CD4-positive, alpha-beta T cell treated with Interleukin-4 for 4 hours (primary cell): ENCODE measurements at regions not wholly inside any gene's neighbourhood (a gene's known extent, or its start where the extent isn't known, plus 50 kb on each side); places are given as distances from the start of the nearest gene placed in this dataset.

Experiments used
- DNase-seq: peaks from one replicate; pipeline ENCODE4 v3.0.0-alpha.2; 2020

DNA sequence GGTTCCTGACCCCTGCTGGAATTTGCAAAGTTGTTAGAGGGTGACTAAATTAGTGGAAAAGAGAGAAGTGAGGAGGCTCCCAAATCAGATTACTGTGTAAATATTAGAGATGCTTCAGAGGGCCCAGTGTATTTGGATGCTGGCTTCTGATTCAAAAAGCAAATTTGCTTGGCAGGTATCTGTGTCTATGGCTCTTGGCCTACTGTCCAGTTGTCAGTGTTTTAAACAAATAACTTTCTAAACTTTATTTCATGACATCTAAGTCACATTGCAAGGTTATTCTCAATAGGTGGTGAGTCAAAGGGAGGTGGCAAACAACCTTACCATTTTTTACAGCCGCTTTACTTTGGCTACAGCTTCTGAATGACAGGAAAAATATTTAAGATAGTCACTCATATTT lies 720.1 kb downstream of the KCNA4 start:
- DNase-seq = no peak

DNA sequence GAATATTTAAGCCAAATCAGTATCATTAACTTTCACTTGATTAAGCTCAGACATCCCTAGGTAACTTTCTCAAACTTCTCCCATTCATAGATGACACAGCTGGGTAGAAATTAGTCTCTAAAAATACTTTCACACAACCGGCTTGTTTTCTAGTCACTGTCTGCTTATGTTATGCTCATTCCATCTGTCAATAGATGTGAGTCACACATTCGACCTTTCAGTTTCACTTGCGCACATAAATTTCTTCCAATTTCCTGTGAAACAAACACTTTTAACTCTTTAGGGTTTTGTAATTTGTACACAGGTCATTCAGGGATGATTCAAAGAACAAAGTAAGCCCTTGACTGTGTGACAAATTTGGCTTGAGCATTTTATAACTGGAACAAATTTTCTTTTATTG lies 723.0 kb downstream of the KCNA4 start:
- no peak for DNase-seq

DNA sequence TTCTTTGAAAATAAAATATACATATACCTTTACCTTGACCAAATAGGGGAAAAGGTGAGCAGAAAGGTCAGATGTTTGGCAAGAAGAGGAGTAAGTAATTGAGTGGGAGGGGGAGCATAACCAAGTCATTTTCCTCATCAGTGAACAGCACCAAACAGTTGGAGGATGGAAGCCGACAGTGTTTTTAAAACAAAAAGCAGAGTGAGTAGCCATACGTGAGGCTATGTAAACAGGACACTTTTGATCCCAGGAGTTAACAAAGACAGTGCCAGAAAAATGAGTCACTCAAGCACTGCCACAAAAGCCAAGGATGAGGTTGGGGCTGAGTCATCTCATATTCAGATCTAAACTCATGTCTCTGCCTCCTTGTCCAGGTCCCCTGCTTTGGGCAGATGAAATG lies 734.7 kb downstream of the KCNA4 start:
- no peak for DNase-seq

DNA sequence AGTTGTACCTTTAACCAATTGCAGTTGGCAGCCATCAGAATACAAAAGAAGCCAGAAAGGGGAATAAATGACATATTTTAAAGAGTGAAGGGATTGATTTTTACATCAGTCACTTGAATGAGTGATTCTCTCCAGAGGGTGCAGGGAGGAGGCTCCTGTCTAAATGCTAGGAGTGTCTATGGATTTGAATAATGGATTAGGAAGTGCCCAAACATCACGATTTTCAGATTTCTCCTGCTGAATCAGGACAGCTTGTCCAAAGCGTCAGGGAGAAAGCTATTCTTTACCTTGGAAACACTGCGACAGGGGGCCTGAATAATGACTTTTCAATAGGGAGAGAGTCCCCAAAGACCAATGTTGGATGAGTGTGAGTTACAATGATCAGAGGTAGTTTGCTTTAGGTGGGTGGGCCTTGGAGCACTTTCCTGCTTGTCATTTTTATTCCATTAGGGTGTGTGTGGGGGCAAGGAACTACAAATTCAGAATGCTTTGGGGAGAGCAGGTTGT lies 735.5 kb downstream of the KCNA4 start:
- no peak for DNase-seq

DNA sequence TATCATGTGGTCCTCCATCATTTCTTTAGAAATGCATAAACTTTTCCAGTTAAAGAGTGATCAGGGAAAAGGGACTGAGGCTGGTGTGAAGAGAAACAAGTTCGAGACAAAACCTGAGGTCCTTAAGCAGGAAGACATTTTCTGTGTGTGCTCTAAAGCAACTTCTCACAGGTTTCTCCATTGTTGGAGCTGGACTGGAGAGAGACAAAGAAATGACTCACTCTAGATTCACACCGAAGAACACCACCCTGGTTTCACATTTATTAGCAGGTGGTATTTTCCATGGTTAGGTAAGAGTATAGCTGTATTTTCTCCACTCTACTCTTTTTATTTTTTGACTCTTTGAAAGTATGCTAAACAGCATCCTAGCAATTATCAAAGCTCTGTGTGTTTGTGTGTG lies 736.4 kb downstream of the KCNA4 start:
- no peak for DNase-seq

DNA sequence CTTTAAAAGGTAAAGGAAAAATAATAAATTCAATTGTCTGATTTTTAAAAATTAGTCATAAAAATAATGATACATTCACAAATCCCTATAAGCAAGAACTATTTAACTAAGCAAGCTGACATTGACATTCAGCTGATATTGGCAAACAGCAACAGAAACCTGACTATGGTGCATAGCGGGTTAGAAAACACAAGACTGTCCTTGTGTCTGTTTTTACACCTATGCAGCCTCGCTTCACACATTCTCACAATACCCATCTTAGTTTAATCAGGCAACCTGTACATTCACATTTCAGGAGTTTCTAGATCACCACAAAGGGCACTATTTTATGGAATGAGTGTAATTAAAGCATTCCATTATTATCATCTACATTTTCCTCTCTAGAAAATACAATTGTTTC lies 737.1 kb downstream of the KCNA4 start:
- DNase-seq = no peak

DNA sequence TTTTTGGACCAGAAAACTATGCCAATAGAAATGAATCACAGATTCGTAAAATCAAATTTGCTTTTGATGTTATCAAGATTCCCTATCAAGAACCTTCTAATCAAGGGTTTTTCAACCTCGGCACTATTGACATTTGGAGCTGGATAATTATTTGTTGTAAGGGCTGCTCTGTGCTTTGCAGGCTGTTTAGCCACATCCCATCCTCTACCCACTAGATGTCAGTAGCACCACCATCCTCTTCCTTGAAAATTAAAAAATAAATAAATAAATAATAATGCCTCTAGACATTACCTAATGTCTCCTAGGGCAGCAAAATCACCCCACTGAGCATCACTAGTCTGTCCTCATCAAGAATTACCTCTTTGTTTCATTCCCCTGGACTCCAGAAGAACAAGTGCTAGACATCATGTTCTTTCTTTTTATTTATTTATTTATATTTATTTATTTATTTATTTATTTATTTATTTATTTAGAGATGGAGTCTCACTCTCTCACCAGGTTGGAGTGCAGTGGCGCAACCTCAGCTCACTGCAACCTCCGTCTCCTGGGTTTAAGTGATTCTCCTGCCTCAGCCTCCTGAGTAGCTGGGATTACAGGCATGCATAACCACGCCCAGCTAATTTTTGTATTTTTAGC lies 744.7 kb downstream of the KCNA4 start:
- DNase-seq = no peak

DNA sequence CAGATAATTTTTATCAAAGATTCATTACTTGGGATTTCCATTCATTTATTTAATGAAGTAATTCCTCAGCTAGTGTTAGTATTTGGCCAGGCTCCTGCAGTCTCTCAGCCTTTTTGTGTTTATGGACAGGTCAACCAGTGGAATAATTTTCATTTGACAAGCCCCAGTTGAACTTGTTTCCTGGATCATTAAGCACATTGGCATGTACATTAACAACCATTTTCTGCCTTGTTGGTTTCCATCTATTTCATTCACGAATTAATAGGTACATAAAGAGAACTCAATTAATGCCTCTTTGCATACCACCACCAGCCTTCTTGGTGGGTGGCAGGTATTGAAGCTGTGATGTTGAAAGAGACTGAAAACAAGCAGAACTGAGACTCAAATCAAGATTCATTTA lies 745.2 kb downstream of the KCNA4 start:
- DNase-seq = no peak

DNA sequence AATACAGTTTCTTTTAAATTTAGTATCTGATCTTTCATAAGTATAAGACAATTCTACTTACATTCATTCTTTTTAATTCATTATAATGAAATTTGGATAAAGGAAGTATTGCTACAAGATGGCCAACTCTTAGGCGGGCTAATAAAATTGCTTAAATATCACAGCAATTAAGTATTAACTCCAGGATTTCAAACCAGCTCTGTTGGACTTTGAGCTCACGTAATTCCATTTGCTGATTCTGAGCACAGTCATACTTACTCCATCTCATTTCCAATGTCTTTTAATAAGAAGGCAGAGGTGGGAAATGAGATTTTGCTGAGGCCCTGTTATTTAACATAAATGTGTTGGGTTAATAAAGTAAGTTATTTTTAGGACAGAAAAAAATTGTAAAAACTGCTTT lies 748.1 kb downstream of the KCNA4 start:
- DNase-seq = no peak

DNA sequence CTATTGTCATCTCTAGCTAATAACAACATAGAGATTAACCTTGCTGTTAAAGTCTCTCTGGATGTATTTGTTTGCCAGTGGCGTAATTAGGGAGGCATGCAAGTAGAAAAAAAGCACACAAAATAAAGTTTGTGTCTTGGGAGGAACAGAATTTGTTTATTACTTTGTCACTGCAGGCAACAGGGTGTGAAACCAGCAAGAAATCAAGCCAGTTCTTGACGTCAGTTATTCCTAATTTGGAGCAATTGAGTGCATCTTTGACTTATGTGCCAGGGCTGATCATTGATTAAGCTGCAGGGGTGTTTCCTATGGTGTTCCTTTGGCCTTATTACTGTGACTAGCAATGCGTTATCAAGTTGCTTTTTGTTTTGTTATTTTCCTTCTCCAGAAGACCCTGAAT lies 751.0 kb downstream of the KCNA4 start:
- DNase-seq = no peak

DNA sequence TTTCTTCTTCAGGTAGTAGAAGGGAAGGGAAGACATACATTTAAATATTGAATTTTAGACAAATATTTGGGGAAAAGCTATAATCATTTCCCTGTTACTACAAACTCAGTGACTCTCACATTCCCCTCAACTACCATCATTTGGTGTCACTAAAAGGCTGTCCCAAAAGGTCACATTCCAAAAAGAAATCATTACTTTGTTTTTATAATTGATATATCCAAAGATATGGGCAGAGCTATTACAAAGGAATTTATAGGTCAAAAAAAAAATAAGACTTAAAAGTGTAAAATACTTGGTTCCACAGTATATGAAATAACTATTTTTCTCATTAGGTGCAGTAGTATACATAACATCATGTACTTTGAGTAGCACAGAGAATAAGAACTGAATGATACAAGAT lies 751.4 kb downstream of the KCNA4 start:
- DNase-seq = no peak

DNA sequence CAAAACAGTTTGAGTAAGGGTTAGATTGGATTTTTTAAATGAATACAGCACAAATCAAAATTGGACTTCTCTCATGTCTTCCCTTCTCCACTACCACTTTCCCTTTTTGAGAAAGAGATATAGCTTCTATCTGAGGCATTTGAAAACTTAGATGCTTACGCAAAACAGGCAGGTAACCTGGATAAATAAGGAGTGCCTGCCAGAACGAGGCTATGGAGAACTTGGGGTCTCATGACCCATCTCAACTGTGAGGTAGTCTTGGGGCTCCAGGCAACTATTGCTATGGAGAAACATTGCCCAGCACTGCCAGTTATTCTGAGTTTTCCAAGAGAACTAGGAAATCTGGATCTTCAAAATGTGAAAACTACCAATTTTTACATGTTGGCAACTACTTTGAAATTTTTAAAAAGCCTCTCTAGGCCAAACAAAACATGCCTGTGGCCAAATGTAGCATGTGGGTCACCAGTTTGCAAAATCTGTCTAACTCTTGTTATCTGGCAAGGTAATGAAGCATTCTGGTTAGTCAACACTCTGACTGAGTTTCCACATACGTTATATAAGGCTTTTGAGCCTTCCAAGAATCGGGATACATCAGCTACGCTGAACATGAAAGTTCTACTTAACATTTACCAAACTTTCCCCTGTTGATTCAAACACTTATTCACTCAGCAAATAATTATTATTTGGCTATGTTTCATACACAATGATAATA lies 752.7 kb downstream of the KCNA4 start:
- DNase-seq = no peak

DNA sequence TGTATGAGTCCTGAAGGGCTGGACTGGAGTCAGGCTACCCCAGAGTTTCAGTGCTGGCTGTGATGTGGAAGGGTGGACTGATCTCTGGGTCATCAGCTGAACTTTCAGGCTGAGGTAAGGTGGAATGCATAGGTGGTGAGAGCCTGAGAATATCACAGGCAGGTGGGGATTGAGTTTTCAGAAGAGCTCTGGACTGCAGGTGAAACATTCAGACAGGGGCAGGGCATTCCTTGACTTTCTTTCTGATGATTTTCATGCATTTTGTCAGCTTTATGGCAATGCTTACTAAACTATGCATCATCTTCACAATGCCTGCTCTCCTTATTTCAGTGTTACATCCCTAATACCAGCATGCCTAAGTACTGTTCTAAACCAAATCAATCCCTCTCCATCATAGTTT lies 755.0 kb downstream of the KCNA4 start:
- no peak for DNase-seq

DNA sequence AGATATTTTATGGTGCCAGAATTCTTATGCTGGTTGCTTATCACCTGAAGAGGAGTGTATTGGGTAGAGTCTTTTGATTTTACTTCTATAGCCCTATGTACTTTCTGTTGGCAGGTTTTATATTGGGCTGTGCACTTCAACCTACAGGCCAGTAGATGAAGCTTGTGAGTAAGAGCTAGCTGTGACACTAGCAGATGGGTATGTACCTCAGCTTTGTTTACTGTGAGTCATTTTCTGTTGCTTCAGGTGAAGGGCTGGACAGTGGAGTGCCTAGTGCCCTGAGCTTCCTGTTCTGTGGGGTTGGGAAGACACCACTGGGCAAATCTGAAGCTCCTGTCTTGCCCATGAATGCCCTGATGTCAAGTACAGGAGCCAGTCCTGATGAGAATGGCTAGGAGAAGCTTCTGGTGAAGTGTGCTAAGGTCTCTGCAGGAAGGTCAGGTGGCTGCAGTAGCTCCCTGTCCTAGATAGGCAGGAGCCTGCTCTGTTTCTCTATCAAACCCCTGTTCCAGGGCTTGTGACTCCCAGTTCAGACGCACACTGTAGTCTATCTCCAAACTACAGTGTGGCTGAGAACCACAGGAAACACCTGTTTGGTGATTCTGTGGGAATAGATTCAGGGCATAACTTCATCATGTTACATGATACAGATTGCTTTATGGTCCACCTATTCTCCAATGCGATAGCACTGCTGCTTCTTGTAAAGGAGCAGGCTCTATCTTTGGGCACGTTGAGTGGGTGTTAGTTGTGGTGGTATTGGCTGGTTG lies 755.7 kb downstream of the KCNA4 start:
- DNase-seq = no peak

DNA sequence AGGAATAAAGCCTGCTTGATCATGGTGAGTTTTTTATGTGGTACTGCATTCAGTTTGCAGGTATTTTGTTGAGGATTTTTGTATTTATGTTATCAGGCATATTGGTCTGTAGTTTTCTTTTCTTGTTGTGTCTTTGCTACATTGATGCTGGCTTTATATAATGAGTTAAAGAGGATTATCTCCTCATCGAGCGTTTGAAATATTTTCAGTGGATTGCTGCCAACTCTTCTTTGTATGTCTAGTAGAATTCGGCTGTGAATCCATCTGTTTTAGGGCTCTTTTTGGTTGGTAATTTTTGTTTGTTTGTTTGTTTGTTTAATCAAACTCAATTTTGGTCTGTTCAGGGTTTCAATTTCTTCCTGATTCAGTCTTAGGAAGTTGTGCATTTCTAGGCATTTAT lies 758.4 kb downstream of the KCNA4 start:
- no peak for DNase-seq

DNA sequence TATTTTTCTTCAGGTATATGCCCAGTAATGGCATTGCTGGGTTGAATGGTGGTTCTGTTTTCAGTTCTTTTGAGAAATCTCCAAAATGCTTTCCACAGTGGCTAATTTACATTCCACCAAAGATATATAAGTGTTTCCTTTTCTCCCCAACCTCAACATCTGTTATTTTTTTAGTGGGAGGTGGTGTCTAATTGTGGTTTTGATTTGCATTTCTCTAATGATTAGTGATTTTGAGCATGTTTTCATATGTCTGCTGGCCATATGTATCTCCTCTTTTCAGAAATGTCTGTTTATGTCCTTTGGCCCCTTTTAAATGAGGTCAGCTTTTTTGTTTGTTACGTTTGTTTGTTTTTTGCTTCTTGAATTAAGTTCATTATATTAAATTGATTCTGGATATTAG lies 760.2 kb downstream of the KCNA4 start:
- no peak for DNase-seq

DNA sequence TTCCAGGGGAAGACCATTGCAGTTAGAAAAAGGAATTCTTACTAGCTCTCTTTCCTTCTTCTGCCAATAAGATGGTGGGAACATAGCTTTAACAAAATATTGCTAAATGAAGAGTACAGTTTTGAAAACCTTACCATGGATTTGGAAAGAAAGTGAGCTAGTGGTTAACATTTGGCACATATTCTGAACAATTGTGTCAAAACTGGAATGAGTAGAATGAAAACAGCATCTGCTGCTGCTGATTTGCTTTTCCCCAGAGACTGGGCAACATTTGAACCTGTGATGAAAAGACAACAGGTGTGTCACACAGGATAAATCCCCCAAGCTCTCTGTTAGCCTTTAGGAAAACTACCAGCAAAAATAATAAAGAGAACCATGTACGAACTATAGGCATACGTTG lies 761.4 kb downstream of the KCNA4 start:
- no peak for DNase-seq

DNA sequence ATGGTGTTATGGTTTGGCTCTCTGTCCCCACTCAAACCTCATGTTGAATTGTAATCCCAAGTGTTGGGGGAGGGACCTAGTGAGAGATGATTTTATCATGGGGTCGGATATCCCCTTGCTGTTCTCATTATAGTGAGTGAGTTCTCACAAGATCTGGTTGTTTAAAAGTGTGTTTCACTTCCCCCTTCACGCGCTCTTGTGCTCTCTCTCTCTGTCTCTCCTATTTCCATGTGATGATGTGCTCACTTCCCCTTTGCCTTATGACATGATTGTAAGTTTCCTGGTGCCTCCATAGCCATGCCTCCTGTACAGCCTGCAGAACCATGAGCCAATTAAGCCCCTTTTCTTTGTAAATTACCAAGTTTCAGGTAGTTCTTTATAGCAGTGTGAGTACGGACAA lies 765.1 kb downstream of the KCNA4 start:
- no peak for DNase-seq

DNA sequence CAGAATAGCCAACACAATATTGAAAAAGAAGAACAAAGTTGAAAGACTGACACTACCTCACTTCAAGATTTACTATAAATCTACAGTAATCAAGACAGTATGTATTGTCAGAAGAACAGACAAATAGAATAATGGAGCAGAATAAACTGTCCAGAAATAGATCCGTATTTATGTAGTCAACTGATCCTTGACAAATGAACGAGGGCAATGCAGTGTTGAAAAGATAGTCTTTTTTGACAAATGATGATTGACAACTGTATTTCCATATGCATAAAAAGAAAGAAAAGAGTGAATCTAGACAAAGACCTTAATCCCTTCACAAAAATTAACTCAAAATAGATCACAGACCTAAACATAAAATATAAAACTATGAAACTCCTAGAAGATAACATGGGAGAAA lies 767.1 kb downstream of the KCNA4 start:
- no peak for DNase-seq

DNA sequence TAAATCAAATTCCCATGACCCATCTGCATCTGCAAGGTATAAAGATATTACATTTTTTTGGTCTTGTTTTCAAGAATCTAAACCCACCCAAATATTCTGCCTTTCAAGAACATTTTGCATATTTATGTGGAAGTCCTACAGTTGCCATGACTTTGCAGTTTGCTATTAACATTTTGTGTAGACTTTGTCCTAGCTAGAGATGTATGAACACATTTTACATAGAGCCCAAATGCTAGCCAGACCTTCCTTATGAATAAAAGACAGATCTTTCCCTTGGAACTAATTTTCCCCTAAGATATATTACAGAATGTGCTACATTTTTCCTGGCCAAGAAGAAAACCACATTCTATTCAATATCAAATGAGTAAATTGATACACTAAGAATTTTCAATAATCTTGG lies 772.5 kb downstream of the KCNA4 start:
- DNase-seq = no peak

DNA sequence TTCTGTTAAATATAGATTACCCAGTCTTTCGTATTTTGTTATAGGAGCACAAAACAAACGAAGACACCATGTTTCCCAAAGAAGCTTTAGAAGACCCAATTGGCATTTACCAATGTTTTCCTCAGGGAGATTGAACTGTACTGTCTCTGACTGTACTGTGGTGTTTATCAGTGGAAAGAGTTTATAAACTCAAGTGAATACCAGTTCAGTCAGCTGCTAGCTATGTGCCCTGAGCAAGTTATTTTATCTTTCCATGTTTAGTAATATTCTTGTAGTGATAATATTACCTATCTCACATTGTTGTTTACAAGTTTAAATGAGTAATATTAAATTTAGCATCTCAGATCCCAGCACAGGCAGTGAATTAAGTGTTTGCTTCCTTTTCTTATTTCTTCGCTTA lies 773.2 kb downstream of the KCNA4 start:
- DNase-seq = no peak

DNA sequence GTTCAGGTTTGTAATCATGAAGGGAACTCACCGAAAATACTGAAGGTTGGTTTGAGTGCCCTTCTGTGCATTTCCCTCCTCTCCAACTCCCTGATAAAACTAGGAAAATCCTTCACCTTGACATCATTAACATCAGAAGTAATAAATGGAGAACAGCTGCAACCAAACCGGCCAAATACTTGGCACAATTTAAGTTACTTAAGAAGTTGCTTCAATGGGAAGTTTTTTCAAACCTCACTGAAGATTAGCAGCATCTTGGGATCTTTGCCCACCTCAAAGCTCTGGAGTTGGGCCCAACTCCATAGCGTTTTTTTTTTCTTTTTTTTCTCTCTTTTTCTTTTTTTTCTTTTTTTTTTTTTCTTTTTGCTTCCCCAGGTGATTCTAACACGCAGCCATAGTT lies 784.8 kb downstream of the KCNA4 start:
- no peak for DNase-seq

DNA sequence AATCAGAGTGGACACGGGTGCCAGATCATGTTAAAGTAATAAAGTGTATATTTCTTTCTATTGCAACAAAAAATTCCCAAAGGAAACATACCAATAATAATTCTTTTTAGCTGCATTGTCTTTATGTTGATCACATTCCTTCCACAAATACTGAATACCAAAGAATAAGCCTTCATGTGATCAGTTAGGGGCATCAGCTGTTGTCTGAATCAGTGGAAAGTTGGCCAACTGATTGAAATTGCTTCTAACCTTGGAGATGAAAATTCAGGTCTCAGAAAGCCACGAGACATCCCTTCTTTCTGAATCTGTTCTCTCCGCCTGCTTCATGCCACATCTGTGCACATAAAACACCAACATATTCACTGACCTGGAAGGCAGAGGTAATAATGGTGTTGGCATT lies 785.2 kb downstream of the KCNA4 start:
- DNase-seq = no peak

DNA sequence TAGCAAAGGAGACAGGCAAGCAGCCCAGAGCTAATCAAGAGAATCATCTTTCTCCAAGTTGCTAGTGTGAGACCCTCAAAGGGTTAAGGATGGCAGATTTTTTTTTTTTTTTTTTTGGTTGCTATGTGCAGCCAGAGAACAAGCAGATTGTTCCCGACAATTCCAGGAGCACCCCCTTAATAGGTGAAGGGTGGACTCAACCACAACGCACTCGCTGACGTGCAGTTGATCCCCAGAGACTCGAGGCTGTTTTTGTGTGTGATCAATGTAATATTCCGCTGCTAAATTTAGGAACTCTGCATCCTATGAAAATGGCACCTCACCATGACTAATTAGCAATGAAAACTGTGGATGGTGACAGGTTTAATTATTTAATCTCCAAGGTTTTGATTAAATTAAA lies 789.0 kb downstream of the KCNA4 start:
- no peak for DNase-seq
